Ishikawa (cell line): ENCODE measurements at regions not wholly inside any gene's neighbourhood (a gene's known extent, or its start where the extent isn't known, plus 50 kb on each side); places are given as distances from the start of the nearest gene placed in this dataset.

ENCODE experiments used
- CEBPB ChIP-seq: IDR thresholded peaks from 2 replicates; pipeline ENCODE4 v1.6.1; 2012
- CREB1 ChIP-seq: IDR thresholded peaks from 2 replicates; pipeline ENCODE4 v1.6.1; 2012; ENCODE audit warnings: low read depth
- EGR1 ChIP-seq: IDR thresholded peaks from 2 replicates; pipeline ENCODE4 v1.6.1; 2012
- EP300 ChIP-seq: IDR thresholded peaks from 2 replicates; pipeline ENCODE4 v1.6.1; 2012; ENCODE audit warnings: borderline replicate concordance
- FOXM1 ChIP-seq: IDR thresholded peaks from 2 replicates; pipeline ENCODE4 v1.6.1; 2012; ENCODE audit warnings: low read depth, borderline replicate concordance
- MAX ChIP-seq: IDR thresholded peaks from 2 replicates; pipeline ENCODE4 v1.6.1; 2012
- NFIC ChIP-seq: IDR thresholded peaks from 2 replicates; pipeline ENCODE4 v1.6.1; 2012
- RAD21 ChIP-seq: IDR thresholded peaks from 2 replicates; pipeline ENCODE4 v1.6.1; 2012; ENCODE audit warnings: low read depth
- REST ChIP-seq: IDR thresholded peaks from 2 replicates; pipeline ENCODE4 v1.6.1; 2012; ENCODE audit warnings: low read depth, mild to moderate bottlenecking
- TAF1 ChIP-seq: IDR thresholded peaks from 2 replicates; pipeline ENCODE4 v1.6.1; 2012; ENCODE audit warnings: low read depth, mild to moderate bottlenecking
- TCF12 ChIP-seq: IDR thresholded peaks from 2 replicates; pipeline ENCODE4 v1.6.1; 2012; ENCODE audit warnings: low read depth
- TEAD4 ChIP-seq: IDR thresholded peaks from 2 replicates; pipeline ENCODE4 v1.6.1; 2012
- USF1 ChIP-seq: IDR thresholded peaks from 2 replicates; pipeline ENCODE4 v1.6.1; 2012
- YY1 ChIP-seq: IDR thresholded peaks from 2 replicates; pipeline ENCODE4 v1.6.1; 2012; ENCODE audit warnings: low read depth
- ZBTB7A ChIP-seq: IDR thresholded peaks from 2 replicates; pipeline ENCODE4 v1.6.1; 2012; ENCODE audit warnings: low read depth

GRCh38 chr2:5942204-5942603 is 250.0 kb downstream of the SOX11 start:
- no peak for TF ChIP-seq CEBPB
- TF ChIP-seq EGR1: no peak
- no peak for TF ChIP-seq RAD21
- no peak for TF ChIP-seq CREB1
- no peak for TF ChIP-seq MAX
- no peak for TF ChIP-seq ZBTB7A
- no peak for TF ChIP-seq FOXM1

GRCh38 chr2:5945742-5946141 is 253.6 kb downstream of the SOX11 start:
- TF ChIP-seq ZBTB7A (no peak), CREB1 (no peak), MAX (no peak), USF1 (no peak), REST (no peak), EGR1 (no peak), FOXM1 (no peak), EP300 (no peak), TAF1 (no peak), NFIC (no peak), TEAD4 (no peak), TCF12 (no peak)

- TF ChIP-seq CREB1 (no peak), TCF12 (no peak), FOXM1 (no peak), ZBTB7A (no peak), CEBPB (no peak), YY1 (no peak), NFIC (no peak), RAD21 (no peak), EGR1 (no peak), USF1 (no peak), TEAD4 (no peak), REST (no peak), TAF1 (no peak), EP300 (no peak), MAX (no peak)
These were observed 254.3 kb downstream of the SOX11 start for GRCh38 chr2:5946225-5947115.

GRCh38 chr2:5950736-5951135 is 258.6 kb downstream of the SOX11 start:
- TF ChIP-seq TAF1 (no peak), TEAD4 (no peak), REST (no peak), CEBPB (no peak), CREB1 (no peak), NFIC (no peak), YY1 (no peak), FOXM1 (no peak), RAD21 (no peak), MAX (no peak)
